ENCODE measurements at regions not wholly inside any gene's neighbourhood (a gene's known extent, or its start where the extent isn't known, plus 50 kb on each side); places are given as distances from the start of the nearest gene placed in this dataset.

GRCh38 chr1:234705615-234706014 is 95.6 kb upstream of the IRF2BP2 start:
- TF ChIP-seq POLR2A (IDR thresholded peaks at IDR 0.05; ENCODE audit: low read depth, low read length) = no peak
- no peak for TF ChIP-seq POLR2AphosphoS5 (IDR thresholded peaks at IDR 0.05; ENCODE audit: low read depth, low read length)
- TF ChIP-seq TAF1 (IDR thresholded peaks at IDR 0.05; ENCODE audit: borderline replicate concordance, low read depth, low read length) = no peak
